Left colon (tissue), 2 donors: ENCODE measurements at regions not wholly inside any gene's neighbourhood (a gene's known extent, or its start where the extent isn't known, plus 50 kb on each side); places are given as distances from the start of the nearest gene placed in this dataset.

ENCODE experiments used
- ATAC-seq: fragments of 200-7000 bp; cut with Tn5 transposase; one replicate; pipeline ENCODE4 v1.9.1; 2020; ENCODE audit warnings: mild to moderate bottlenecking, moderate library complexity
- DNase-seq, 2 donors: peaks; one replicate each; pipeline ENCODE4 v3.0.0-alpha.2; 2020
- intact Hi-C, 2 donors: fragments of 100-400 bp; cut with DNase I in 1 of 2; cut with micrococcal nuclease in 1 of 2; formaldehyde crosslinking; loops; one replicate each; pipeline versions ENCODE4 v1.11.2 to v1.14.0; 2022; cut with DNase I, micrococcal nuclease
- donor health status: DM: no; HTN: no; CAD: no.
- donor health status: DM: yes; HTN: yes; CAD: no.

DNA sequence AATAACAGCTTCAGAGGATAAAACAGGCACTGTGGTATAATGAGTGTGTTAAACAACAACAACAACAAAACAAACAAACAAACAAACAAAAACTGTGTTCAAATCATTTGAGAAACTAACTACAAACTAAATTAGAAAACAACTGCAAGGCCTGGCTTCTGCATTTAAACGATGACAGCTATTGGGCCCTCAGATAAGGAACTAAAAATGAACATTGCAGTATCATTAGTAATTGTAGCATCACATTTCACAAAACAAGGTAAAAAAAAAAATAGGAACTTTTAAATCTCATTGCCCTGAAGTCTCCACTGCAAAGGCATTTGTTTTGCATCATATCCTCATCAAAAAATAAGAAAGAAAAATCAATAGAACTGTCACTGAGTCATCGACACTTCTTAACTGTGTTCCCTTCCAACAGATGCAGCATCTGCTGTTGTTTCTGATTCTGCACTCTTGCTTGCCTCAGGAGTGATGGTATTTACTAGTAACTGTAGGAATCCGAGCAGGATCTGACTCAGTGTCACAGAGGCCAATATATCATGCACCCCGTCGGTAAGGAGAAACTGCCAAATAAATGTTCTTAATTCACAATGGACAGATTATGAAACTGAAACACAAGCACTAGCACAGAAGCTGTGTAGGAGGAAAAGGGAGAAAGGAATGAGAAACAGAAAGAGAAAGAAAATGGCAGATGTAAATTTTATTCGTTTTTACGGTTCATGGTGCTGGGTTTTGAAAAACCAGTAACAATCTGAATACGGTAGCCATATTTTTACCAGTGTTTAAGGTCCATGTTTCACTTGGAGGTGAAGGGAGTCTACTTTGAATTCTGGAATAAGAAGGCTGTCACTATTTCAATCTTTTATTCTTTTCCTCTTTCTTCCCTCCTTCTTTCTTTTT is 365.7 kb upstream of the EPHA7 start:
- ATAC-seq (no peak), DNase-seq (no peak)
- intact Hi-C loops: no loop called here

DNA sequence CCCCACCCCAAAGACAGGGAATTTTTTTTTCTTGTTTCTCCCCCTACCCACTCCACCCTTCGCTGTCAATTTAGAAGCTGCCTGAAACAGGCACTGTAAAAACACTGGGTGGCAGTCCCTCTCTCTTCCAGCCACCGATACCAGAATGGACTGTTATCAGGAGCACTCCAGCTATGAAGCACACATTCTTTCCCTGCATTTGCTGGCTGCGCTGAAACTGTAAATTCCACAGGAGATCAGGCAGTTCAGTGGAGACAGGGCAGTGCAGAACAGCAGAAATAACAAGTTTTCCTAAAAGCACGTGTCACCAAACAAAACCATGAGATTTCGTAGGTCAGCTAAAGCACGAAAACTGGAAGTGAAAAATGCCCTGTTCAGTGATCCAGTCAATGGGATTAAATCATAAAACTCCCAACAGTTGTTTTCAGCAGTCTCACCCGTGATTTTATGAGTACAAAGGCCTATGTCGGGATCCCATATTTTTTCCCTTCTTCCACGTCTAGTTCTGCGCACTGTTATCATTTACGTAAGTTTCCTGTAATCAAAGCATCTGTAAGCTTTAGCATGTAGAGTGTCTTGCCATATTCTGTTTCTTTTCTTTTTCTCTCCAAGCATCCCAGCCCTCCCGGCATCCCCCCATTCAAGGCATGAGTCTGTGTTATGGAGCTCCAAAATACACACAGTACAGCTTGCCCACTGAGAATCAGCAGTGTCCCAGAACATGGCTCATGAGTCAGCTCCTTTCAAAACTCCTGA is 359.9 kb upstream of the EPHA7 start:
- ATAC-seq (peak; percentile 92), DNase-seq (peak; percentile 12 to 25)
- intact Hi-C loops: no loop called here

DNA sequence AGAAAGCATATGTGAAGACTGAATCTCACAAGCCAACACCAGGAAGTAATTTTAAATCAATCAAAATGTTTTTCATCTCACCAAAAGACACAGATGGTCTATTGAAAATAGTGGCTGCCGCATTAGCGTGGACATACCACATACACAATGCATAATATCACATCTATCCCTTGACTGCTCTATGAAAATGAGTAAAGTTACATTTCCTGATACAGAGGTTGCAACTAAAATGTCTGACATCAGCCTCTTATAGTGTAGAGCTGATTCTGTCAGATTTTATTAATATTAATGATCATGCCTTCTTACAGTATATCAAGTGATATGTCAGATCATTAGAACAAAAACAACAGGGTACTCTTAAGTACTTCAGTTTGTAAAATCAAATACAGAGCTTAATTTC is 339.8 kb upstream of the EPHA7 start:
- no peak for DNase-seq
- ATAC-seq: no peak
- intact Hi-C loops: no loop called here

DNA sequence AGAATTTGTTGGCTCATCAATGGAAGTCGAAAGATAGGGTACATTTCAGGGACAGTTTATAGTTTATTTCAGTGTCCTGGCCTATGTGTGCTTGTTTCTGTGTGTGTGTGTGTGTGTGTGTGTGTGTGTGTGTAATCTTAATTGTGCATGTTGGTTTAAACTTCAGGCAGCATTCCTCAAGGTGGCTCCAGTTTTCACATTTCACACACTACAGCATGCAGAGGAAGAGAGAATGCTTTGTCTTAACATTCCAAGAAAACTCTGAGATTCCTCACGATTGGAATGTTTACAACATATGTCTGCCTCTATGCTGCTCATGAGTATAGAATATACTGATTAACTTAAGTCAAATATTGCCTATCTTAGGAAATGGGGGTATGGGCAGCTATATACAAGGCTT is 332.6 kb upstream of the EPHA7 start:
- no peak for ATAC-seq
- DNase-seq: no peak
- intact Hi-C loops: no loop called here

DNA sequence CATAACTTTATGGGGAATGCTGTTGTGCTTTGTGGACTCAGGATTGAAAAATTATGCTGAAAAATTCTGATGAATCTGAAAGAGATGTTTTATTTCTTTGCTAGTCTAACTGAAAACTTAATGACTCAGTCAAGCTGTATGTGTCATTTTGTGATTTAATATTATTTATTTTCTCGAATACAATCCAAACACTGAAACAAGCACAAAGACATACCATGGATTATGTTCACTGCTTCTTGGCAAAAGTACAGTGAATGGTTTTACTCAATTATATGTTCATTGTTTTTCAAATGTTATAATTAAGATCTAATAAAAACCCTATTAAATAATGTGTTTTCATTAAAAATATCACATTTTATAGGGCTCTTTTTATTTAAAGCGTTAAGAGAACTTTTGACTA is 330.6 kb upstream of the EPHA7 start:
- DNase-seq (no peak), ATAC-seq (no peak)
- intact Hi-C loops: no loop called here

DNA sequence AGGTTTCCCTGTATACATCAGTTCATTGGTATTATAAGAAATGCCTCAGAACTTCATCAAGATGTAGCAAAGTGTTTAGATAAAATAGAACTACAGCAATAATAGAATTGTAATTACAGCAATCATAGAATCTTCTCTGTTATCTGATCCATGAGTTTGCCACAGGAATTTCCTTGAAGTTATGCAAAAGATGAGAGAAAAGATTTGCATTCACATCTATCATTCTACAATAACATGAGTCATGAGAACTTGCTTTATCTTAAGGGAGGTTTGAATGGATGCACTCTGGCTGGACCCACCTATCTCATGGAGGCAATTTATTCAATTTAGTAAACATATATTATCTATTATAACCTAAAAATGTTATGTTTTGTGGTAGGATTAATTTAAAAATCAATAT is 329.8 kb upstream of the EPHA7 start:
- ATAC-seq (no peak), DNase-seq (no peak)
- intact Hi-C loops: no loop called here

DNA sequence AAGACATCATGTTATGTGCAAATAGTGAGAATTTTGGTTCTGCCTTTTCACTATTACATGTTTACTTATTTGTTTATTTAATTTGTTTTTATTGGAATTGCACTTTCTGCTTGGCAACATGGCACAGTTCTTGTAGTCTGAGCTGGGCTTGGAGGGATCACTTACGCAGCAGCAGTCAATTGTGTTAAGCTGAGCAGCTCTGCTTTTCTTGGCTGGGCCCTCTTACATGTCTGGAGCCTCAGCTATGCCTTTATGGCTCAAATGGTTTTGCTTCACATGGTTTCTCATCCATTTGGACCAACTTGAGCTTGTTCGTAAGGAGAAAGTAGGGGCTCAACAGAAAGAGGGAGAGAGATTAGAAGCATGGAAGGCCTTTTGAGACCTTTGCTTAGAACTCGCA is 327.5 kb upstream of the EPHA7 start:
- DNase-seq (no peak), ATAC-seq (no peak)
- intact Hi-C loops: no loop called here

DNA sequence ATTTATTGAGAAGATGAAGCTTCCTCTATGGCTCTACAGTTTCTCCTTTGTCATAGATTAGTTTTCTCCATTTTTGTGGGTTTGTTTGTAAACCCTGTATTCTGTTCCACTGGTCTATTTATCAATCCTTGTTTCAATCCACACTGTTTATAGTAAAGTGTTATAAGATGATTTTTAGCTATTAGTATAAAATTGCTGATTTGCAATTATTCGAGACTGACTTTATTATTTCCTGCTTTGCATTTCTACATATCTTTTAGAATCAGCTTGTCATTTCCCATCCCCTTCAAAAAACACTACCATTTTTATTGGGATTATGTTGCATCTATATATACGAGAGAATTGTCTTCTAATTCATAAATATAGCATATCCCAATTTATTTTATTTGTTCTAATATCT is 325.9 kb upstream of the EPHA7 start:
- intact Hi-C loops: no loop called here

DNA sequence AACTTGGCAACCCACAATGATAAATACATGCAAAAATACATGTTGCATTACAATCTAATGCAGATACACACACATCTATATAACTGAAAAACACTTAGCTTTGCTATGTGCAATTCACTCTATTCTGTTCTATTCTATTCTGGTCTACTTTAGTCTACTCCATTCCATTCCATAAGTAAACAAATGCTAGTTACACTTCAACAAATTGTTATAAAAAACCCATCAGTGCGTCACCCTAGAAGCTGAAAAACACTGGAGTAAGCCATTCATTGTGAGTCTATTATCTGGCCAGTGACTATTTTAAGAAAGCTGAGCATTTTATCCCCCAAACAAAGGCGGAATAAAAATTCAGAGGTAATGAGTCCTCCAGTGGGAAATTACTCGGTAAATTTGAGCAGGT is 315.7 kb upstream of the EPHA7 start:
- intact Hi-C loops: no loop called here
- no peak for DNase-seq
- peak; percentile 48 for ATAC-seq

More for the DNA sequence above, 325.9 kb upstream of the EPHA7 start:
- no peak for DNase-seq
- no peak for ATAC-seq

DNA sequence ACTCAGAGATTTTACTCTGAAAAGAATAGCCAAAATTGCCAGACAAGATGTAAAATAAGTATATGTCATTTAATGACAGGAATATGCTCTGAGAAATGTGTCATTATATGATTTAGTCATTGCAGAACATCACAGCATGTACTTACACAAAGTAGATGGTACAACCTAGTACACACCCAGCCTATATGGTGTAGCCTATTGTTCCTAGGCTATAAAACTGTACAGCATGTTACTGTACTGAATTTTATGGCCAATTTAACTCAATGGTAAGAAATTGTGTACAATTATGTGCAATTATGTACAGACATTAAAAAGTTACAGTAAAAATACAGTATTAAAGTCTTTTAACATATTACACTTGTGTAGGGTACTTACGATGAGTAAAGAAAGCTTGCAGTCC is 311.9 kb upstream of the EPHA7 start:
- intact Hi-C loops: no loop called here
- ATAC-seq (peak; percentile 88), DNase-seq (no peak)

DNA sequence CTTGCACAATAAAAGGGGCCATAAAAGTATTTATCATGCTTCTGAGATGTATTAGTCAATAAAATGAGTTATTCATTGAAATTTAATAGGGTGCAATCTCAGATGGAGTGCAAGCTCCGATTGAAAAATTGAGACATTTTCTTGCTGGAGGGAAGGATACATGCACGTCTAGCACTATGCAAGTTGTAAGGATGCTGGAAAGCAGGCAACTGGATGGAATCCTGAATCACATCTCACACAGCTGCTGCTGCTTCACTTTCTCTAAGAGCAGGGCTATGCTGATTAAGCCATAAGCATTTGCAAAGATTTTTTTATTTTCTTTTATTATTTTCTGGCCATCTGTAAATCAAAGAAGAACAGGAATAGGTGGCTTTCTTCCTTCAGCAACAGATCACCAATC is 308.8 kb upstream of the EPHA7 start:
- intact Hi-C loops: no loop called here

DNA sequence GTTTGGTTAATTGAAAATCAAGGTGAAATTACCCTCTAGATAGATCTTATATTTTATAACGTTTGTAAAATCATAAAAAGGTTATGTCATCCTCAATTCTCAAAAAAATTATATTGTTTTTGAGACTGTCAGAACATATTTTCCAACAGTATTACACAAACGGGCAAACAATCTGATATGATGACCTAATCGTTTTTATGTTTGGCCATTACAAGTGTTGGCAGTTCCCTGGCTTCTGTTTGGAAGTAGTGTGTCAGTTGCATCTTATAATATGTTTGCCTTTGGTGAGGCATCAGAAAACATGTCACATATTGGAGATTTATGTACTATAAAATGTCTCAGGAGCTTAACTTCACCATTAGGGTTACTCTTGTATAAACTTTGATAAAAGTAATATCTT is 308.1 kb upstream of the EPHA7 start:
- DNase-seq (no peak), ATAC-seq (peak; percentile 72)
- intact Hi-C loops: no loop called here

More for the DNA sequence above, 308.8 kb upstream of the EPHA7 start:
- no peak for ATAC-seq
- DNase-seq: no peak

DNA sequence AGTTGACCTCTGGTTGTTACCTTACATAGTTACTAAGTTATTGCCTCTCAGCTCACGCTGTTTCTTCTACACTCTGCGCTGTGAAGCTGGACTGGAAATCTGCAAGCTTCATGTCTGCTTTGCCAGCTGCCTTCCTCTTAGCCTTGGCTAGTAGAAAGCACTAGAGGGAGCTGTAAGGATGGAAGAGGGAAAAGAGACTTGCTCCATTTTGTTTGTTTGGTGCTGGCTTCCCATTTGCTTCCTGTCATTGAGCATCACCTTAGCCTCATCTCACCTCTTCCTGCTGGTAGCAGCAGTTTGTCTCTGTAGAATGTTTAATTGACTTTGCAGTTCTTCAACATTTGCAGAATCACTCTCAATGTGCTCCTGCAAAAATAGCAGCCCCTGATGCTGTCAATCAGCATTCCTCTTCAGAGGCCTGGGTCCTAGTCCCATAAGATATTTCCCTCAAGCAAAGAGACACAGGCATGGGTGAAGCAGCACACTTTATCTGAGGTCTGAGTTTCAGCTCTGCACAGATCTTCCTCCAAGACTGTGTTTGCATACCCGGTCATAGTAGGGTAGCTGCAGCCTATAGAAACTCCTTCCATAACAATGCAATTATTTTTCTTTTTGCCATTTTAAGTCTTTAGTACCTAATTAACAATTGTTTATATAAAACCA is 302.2 kb upstream of the EPHA7 start:
- intact Hi-C loops: no loop called here
- DNase-seq (peak in 1 of 2 donors; percentile 19), ATAC-seq (peak; percentile 90)

DNA sequence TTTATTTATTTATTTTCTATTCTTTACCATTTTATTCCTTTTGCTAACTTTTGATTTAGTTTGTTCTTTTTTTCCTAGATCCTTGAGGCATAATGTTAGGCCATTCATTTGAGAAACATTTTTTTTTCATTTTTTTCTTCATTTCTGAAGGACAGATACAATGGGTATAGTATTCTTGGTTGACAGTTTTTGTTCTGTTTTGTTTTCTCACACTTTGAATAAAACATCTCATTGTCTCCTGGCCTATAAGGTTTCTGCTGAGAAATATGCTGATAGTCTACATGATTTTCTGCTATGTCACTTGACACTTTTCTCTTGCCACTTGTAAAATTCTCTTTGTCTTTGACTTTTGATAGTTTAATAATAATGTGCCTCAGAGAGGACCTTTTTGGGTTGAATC is 294.6 kb upstream of the EPHA7 start:
- intact Hi-C loops: no loop called here
- no peak for ATAC-seq
- DNase-seq: no peak

DNA sequence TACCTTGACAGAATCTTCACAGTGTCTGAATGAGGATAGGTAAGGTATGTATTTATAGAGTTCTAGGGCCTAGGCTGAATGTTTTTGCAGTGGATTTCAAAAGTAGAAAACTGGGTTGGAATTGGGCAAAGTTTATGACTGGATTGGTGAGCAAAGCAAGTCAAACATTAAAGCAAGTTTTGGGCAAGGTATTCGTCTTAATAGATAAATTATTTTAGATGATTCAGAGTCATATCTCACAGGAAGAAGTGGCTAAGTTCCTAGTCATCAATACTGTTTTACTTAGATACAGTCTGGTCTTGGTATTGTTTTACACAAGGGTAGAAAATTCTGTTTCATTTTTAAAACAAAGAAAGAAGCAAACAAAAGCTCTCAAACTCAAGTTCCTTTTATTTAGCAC is 284.1 kb upstream of the EPHA7 start:
- DNase-seq: no peak
- intact Hi-C loops: no loop called here
- no peak for ATAC-seq

DNA sequence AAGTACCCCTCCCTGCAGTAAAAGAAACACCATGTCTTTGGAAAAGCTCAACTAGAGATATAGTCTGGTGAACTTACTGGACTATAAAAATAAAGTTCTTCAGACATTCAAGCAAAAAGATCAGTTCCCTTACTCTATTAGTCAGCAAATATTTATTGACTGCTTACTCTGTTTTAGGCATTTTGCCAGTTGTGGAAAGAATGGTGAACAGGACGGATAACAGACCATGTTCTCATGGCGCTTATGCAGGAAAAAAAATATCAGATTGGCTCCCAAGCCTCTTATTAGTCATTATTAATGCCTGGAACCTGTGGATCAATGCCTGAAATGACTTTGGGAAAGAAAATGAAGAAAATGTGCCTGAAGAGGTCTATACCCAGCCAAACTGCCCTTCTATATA is 282.2 kb upstream of the EPHA7 start:
- intact Hi-C loops: no loop called here
- no peak for DNase-seq
- no peak for ATAC-seq

DNA sequence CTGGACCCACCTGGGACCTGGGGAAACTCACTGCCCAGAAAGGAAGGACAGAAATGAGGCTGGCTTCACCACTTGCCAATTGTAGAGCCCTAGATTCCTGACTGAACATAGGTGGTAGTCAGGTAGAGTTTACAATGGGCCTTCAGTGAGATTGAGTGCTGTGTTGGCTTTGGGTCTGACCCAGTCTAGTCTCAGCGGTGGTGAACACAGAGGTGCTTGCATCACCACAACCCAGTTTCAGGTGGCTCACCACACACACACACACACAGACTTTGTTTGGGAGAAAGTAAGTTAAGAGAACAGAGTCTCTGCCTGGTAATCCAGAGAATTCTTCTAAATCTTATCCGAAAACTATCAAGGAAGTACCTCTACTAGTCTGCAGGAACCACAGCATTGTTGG is 266.1 kb upstream of the EPHA7 start:
- intact Hi-C loops: no loop called here
- no peak for DNase-seq
- ATAC-seq: no peak

DNA sequence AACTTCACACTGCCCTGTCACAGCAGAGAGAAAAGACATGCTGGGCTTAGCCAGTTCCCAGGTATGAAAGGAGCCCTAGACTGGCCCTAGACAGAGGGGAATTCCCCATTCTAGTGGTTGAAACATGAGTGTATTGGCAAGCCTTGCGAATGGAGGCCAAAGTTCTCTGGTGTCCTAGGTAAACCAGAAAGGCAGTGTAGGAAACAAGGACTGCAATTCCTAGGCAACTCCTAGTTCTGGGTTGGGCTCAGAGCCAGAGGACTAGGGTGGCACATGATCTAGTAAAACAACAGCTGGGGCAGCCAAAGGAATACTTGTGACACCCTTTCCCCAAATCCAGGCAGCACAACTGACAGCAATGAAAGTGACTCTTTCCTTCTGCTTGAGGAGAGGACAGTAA is 265.0 kb upstream of the EPHA7 start:
- peak in 1 of 2 donors; percentile 31 for DNase-seq

DNA sequence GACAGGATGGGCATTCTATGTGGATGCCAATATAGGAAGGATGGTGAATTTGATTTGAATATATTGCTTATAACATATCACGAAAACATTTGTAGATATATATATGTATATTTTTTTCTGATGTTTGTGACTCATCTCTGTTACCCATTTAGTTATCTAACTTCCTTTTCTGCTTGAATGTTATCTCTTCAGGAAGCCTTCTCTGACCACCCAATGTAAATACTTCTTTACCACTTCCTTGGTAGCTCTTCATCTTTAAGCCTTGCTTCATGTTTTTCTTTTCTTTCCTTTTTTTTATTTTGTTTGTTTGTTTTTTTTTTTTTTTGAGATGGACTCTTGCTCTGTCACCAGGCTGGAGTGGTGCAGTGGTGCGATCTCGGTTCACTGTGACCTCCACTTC is 260.5 kb upstream of the EPHA7 start:
- intact Hi-C loops: no loop called here
- no peak for ATAC-seq
- no peak for DNase-seq

More for the DNA sequence above, 265.0 kb upstream of the EPHA7 start:
- intact Hi-C loops: no loop called here
- peak; percentile 97 for ATAC-seq
